ENCODE measurements at regions not wholly inside any gene's neighbourhood (a gene's known extent, or its start where the extent isn't known, plus 50 kb on each side); places are given as distances from the start of the nearest gene placed in this dataset.
A peak's percentile ranks its signal among the peaks of the same experiment; 100 is the strongest.
"Not testable (repeated sequence)": the region's sequence is repeated elsewhere in the genome, so short reads cannot be mapped to it uniquely, and the experiment has no call there.

DNA sequence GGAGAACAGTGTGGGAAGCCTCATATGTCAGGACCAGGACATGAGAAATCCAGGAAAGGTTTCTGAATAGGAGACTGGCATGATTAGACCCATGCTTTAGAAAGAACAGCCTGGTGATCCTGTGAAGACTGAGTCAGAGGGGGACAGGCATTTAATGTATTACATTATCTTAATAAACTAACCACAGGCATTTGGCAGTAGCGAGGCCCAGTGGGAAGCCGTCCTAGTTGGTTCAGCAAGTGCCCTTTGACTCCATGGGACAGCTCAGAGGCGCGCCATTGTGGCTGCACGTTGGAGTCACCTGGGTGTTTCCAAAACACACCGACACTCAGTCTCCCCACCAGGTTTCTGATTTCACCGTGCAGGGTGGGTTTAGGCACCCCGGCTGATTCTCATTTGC lies 90.5 kb upstream of the DGKG start:
- no peak overlapping the region for H2BK5ac ChIP-seq (ENCODE audit: low read length)
- no peak overlapping the region for H3K9ac ChIP-seq (ENCODE audit: low read length)
- peak; percentile 27 for DNase-seq
- H2BK15ac ChIP-seq (replicated peaks; ENCODE audit: low read depth) = no peak overlapping the region
- H4K5ac ChIP-seq (ENCODE audit: low read length) = no peak overlapping the region
- no peaks in the 10 kb centered on the region for H3K36me3 ChIP-seq (ENCODE audit: control insufficient read depth, insufficient read depth, low read length)
- no peak overlapping the region for H4K8ac ChIP-seq (ENCODE audit: low read depth, low read length)
- no peaks in the 10 kb centered on the region for H3K79me1 ChIP-seq (ENCODE audit: low read length)
- H3K4me2 ChIP-seq (ENCODE audit: low read length) = no peak overlapping the region
- H3K4me1 ChIP-seq (ENCODE audit: control insufficient read depth, low read depth, low read length) = no peaks in the 10 kb centered on the region
- H3K4ac ChIP-seq (ENCODE audit: low read depth, low read length) = no peak overlapping the region
- no peaks in the 10 kb centered on the region for H3K79me2 ChIP-seq (ENCODE audit: control insufficient read depth, insufficient read depth, low read length)
- H3K27me3 ChIP-seq (ENCODE audit: insufficient read depth, low read length, poor library complexity) = no peaks in the 10 kb centered on the region
- H3K56ac ChIP-seq (ENCODE audit: low read length) = no peak overlapping the region
- no peak overlapping the region for H3K27ac ChIP-seq (ENCODE audit: low read depth, low read length)
- no peak overlapping the region for H2AK5ac ChIP-seq (ENCODE audit: low read length)
- H3K4me3 ChIP-seq (ENCODE audit: low read length) = no peak overlapping the region
- H2BK120ac ChIP-seq (ENCODE audit: low read depth, low read length) = no peak overlapping the region
- H3K23ac ChIP-seq (ENCODE audit: low read length) = no peak overlapping the region
- no CpG with 5 or more reads among the region's 8 CpGs for whole genome bisulfite sequencing (ENCODE audit: extremely low coverage, insufficient coverage, low lambda C conversion rate)
- no peak overlapping the region for H3K18ac ChIP-seq (ENCODE audit: low read length)

DNA sequence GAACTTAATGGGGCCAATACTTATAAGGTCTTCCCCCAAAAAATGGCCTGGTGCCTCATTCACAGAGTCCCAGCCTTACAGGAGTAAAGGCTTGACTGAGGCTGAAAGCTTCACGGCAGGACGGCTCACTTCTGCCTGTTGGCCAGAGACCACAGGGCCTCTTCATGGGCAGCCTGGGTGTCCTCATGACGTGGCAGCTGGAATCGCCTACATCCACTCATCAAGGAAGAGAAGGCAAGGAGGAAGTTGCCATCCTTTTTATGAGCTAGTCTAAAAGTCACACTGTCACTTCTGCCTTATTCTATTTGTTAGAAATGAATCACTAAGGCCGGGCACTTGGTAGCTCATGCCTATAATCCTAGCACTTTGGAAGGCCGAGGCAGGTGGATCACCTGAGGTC lies 89.3 kb upstream of the DGKG start:
- no peaks in the 10 kb centered on the region for H3K4me1 ChIP-seq (ENCODE audit: control insufficient read depth, low read depth, low read length)
- no peak for DNase-seq
- no peak overlapping the region for H4K8ac ChIP-seq (ENCODE audit: low read depth, low read length)
- H3K79me2 ChIP-seq (ENCODE audit: control insufficient read depth, insufficient read depth, low read length) = no peaks in the 10 kb centered on the region
- H3K27me3 ChIP-seq (ENCODE audit: insufficient read depth, low read length, poor library complexity) = no peaks in the 10 kb centered on the region
- no peak overlapping the region for H3K23ac ChIP-seq (ENCODE audit: low read length)
- no peak overlapping the region for H4K5ac ChIP-seq (ENCODE audit: low read length)
- no peak overlapping the region for H3K27ac ChIP-seq (ENCODE audit: low read depth, low read length)
- H3K4ac ChIP-seq (ENCODE audit: low read depth, low read length) = no peak overlapping the region
- H3K9ac ChIP-seq (ENCODE audit: low read length) = no peak overlapping the region
- H2BK15ac ChIP-seq (replicated peaks; ENCODE audit: low read depth) = no peak overlapping the region
- no CpG with 5 or more reads among the region's 6 CpGs for WGBS (ENCODE audit: extremely low coverage, insufficient coverage, low lambda C conversion rate)
- no peaks in the 10 kb centered on the region for H3K36me3 ChIP-seq (ENCODE audit: control insufficient read depth, insufficient read depth, low read length)
- no peak overlapping the region for H3K4me3 ChIP-seq (ENCODE audit: low read length)
- no peak overlapping the region for H2AK5ac ChIP-seq (ENCODE audit: low read length)
- H2BK120ac ChIP-seq (ENCODE audit: low read depth, low read length) = no peak overlapping the region
- H3K56ac ChIP-seq (ENCODE audit: low read length) = no peak overlapping the region
- H3K79me1 ChIP-seq (ENCODE audit: low read length) = no peaks in the 10 kb centered on the region
- H2BK5ac ChIP-seq (ENCODE audit: low read length) = no peak overlapping the region
- no peak overlapping the region for H3K4me2 ChIP-seq (ENCODE audit: low read length)
- H3K18ac ChIP-seq (ENCODE audit: low read length) = no peak overlapping the region

DNA sequence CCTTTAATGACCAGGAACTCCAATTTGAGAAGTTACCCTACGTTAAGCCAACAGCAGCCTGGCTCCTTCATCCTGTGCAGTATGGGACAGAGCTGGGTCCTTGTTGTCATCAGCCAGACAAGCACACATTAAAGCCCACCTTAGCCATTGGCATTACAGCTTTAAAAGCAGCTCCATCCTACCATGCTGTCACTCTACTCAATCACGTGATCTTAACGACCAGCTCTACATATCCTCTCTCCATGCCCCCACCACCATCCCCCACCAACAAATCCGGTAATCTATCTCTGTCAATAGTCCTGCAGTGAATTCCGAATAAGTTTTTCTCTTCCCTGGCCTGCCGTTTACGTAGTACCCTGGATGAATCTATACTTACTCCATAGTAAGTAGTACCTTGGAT lies 82.9 kb upstream of the DGKG start:
- Histone ChIP-seq H3K23ac (ENCODE audit: low read length) (peak overlapping the region; percentile 3), H3K27me3 (ENCODE audit: insufficient read depth, low read length, poor library complexity) (no peaks in the 10 kb centered on the region), H3K4me1 (ENCODE audit: control insufficient read depth, low read depth, low read length) (peaks cover 8% of the 10 kb centered on the region), H3K56ac (ENCODE audit: low read length) (no peak overlapping the region), H2BK15ac (replicated peaks; ENCODE audit: low read depth) (no peak overlapping the region), H3K4ac (ENCODE audit: low read depth, low read length) (no peak overlapping the region), H2BK120ac (ENCODE audit: low read depth, low read length) (no peak overlapping the region), H2BK5ac (ENCODE audit: low read length) (no peak overlapping the region), H3K36me3 (ENCODE audit: control insufficient read depth, insufficient read depth, low read length) (no peaks in the 10 kb centered on the region), H4K8ac (ENCODE audit: low read depth, low read length) (no peak overlapping the region), H4K5ac (ENCODE audit: low read length) (no peak overlapping the region), H3K79me1 (ENCODE audit: low read length) (no peaks in the 10 kb centered on the region), H3K18ac (ENCODE audit: low read length) (no peak overlapping the region), H3K4me2 (ENCODE audit: low read length) (no peak overlapping the region), H3K9ac (ENCODE audit: low read length) (no peak overlapping the region), H3K4me3 (ENCODE audit: low read length) (no peak overlapping the region), H3K79me2 (ENCODE audit: control insufficient read depth, insufficient read depth, low read length) (no peaks in the 10 kb centered on the region), H2AK5ac (ENCODE audit: low read length) (no peak overlapping the region), H3K27ac (ENCODE audit: low read depth, low read length) (no peak overlapping the region)
- no peak for DNase-seq
- no CpG with 5 or more reads among the region's 7 CpGs for WGBS (ENCODE audit: extremely low coverage, insufficient coverage, low lambda C conversion rate)

DNA sequence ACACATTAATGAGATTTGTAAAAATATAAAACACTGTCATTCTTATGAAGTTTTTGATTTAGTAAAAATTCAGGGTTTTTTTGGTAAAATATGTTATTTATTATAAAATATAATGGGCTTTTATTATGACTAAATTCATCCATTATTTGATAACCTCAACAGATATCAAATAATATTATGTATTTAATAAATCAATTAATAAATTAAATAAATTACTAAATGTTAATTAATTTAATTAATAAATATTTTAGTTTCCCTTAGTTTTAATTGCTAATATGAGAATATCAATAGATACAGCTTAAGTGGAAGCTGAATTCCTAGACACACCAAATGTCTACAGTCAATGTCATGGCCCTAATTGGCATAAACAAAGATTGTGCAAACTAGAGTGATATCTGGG lies 82.3 kb upstream of the DGKG start:
- no peak overlapping the region for H2AK5ac ChIP-seq (ENCODE audit: low read length)
- no peak overlapping the region for H3K4ac ChIP-seq (ENCODE audit: low read depth, low read length)
- no peak overlapping the region for H3K4me3 ChIP-seq (ENCODE audit: low read length)
- H3K27ac ChIP-seq (ENCODE audit: low read depth, low read length) = no peak overlapping the region
- H2BK120ac ChIP-seq (ENCODE audit: low read depth, low read length) = no peak overlapping the region
- no peak overlapping the region for H2BK5ac ChIP-seq (ENCODE audit: low read length)
- no peak overlapping the region for H3K23ac ChIP-seq (ENCODE audit: low read length)
- no peak overlapping the region for H3K4me2 ChIP-seq (ENCODE audit: low read length)
- no peaks in the 10 kb centered on the region for H3K79me1 ChIP-seq (ENCODE audit: low read length)
- H3K79me2 ChIP-seq (ENCODE audit: control insufficient read depth, insufficient read depth, low read length) = no peaks in the 10 kb centered on the region
- H4K8ac ChIP-seq (ENCODE audit: low read depth, low read length) = no peak overlapping the region
- no peak overlapping the region for H3K18ac ChIP-seq (ENCODE audit: low read length)
- no peaks in the 10 kb centered on the region for H3K27me3 ChIP-seq (ENCODE audit: insufficient read depth, low read length, poor library complexity)
- H3K9ac ChIP-seq (ENCODE audit: low read length) = no peak overlapping the region
- H2BK15ac ChIP-seq (replicated peaks; ENCODE audit: low read depth) = no peak overlapping the region
- no peak for DNase-seq
- H3K4me1 ChIP-seq (ENCODE audit: control insufficient read depth, low read depth, low read length) = peaks cover 8% of the 10 kb centered on the region
- no peak overlapping the region for H3K56ac ChIP-seq (ENCODE audit: low read length)
- H3K36me3 ChIP-seq (ENCODE audit: control insufficient read depth, insufficient read depth, low read length) = no peaks in the 10 kb centered on the region
- H4K5ac ChIP-seq (ENCODE audit: low read length) = no peak overlapping the region

DNA sequence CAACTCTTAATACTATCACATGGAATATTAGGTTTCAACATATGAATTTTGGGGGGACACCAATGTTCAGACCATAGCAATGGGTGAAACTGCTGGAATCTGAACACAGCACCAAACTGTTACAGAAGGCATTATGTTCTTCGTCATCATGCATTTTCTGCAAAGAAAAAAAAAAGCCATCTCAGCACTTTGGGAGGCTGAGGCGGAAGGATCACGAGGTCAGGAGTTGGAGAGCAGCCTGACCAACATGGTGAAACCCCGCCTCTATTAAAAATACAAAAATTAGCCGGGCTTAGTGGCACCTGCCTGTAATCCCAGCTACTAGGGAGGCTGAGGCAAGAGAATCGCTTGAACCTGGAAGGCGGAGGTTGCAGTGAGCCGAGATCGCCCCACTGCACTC lies 80.9 kb upstream of the DGKG start:
- H4K5ac ChIP-seq (ENCODE audit: low read length); H2BK120ac ChIP-seq (ENCODE audit: low read depth, low read length); H3K18ac ChIP-seq (ENCODE audit: low read length); H3K27me3 ChIP-seq (ENCODE audit: insufficient read depth, low read length, poor library complexity); H3K79me2 ChIP-seq (ENCODE audit: control insufficient read depth, insufficient read depth, low read length); H3K4me1 ChIP-seq (ENCODE audit: control insufficient read depth, low read depth, low read length); H2AK5ac ChIP-seq (ENCODE audit: low read length); H3K4me3 ChIP-seq (ENCODE audit: low read length); H3K4me2 ChIP-seq (ENCODE audit: low read length); DNase-seq; H3K27ac ChIP-seq (ENCODE audit: low read depth, low read length); H3K23ac ChIP-seq (ENCODE audit: low read length); H3K4ac ChIP-seq (ENCODE audit: low read depth, low read length); H2BK15ac ChIP-seq (replicated peaks; ENCODE audit: low read depth); H2BK5ac ChIP-seq (ENCODE audit: low read length); H4K8ac ChIP-seq (ENCODE audit: low read depth, low read length); H3K56ac ChIP-seq (ENCODE audit: low read length); H3K79me1 ChIP-seq (ENCODE audit: low read length); H3K36me3 ChIP-seq (ENCODE audit: control insufficient read depth, insufficient read depth, low read length); H3K9ac ChIP-seq (ENCODE audit: low read length): not testable (repeated sequence)
- WGBS (ENCODE audit: extremely low coverage, insufficient coverage, low lambda C conversion rate) = no CpG with 5 or more reads among the region's 9 CpGs

DNA sequence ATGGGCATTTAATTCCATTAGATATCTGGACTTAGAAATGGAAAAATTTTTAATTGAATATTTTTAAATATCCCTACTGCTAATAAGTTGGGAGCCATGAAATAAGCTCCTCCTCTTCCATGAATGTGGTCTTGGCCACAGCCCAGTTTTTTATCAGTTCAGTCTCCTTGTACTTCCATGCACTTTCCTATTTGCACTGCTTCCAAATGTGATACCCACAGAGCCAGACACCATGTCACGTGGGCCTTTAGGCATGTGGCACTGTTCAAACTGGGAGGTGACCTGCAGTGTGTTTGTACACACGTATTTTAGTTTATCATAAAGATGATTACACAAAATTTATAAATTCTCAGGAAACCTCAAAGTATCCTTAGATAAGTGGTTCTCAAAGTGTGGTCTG lies 80.1 kb upstream of the DGKG start:
- no peak overlapping the region for H3K9ac ChIP-seq (ENCODE audit: low read length)
- H3K23ac ChIP-seq (ENCODE audit: low read length) = no peak overlapping the region
- H3K27ac ChIP-seq (ENCODE audit: low read depth, low read length) = no peak overlapping the region
- H3K27me3 ChIP-seq (ENCODE audit: insufficient read depth, low read length, poor library complexity) = peaks cover 2% of the 10 kb centered on the region
- no peak overlapping the region for H2BK120ac ChIP-seq (ENCODE audit: low read depth, low read length)
- H3K4me2 ChIP-seq (ENCODE audit: low read length) = no peak overlapping the region
- H4K8ac ChIP-seq (ENCODE audit: low read depth, low read length) = no peak overlapping the region
- H3K56ac ChIP-seq (ENCODE audit: low read length) = no peak overlapping the region
- H3K4ac ChIP-seq (ENCODE audit: low read depth, low read length) = no peak overlapping the region
- no peaks in the 10 kb centered on the region for H3K36me3 ChIP-seq (ENCODE audit: control insufficient read depth, insufficient read depth, low read length)
- WGBS (ENCODE audit: extremely low coverage, insufficient coverage, low lambda C conversion rate) = no CpG with 5 or more reads among the region's 2 CpGs
- peaks cover 8% of the 10 kb centered on the region for H3K4me1 ChIP-seq (ENCODE audit: control insufficient read depth, low read depth, low read length)
- H3K4me3 ChIP-seq (ENCODE audit: low read length) = no peak overlapping the region
- no peak overlapping the region for H3K18ac ChIP-seq (ENCODE audit: low read length)
- H2AK5ac ChIP-seq (ENCODE audit: low read length) = no peak overlapping the region
- H4K5ac ChIP-seq (ENCODE audit: low read length) = no peak overlapping the region
- no peaks in the 10 kb centered on the region for H3K79me2 ChIP-seq (ENCODE audit: control insufficient read depth, insufficient read depth, low read length)
- H3K79me1 ChIP-seq (ENCODE audit: low read length) = no peaks in the 10 kb centered on the region
- no peak overlapping the region for H2BK5ac ChIP-seq (ENCODE audit: low read length)
- H2BK15ac ChIP-seq (replicated peaks; ENCODE audit: low read depth) = no peak overlapping the region
- no peak for DNase-seq
